Adrenal gland (tissue), 9 donors: ENCODE measurements at regions not wholly inside any gene's neighbourhood (a gene's known extent, or its start where the extent isn't known, plus 50 kb on each side); places are given as distances from the start of the nearest gene placed in this dataset.

Experiments used
- DNase-seq, 7 donors: peaks; one replicate each; pipeline ENCODE4 v3.0.0-alpha.2; 2019 to 2020
- H3K27ac ChIP-seq, 5 donors: fragments of 200-600 bp; sonication (generic) in 4 of 5; 1 replicate in 3 of 5; 2 replicates in 2 of 5; pipeline versions ENCODE4 v1.5.1 to v1.8.0; 2016 to 2020; ENCODE audit warnings: mild to moderate bottlenecking in 1 of 5
- H3K27me3 ChIP-seq: fragments of 200-600 bp; 2 replicates; pipeline ENCODE4 v1.8.0; 2021
- H3K36me3 ChIP-seq, 2 donors: fragments of 200-600 bp; replicated peaks in 1 of 2; 1 replicate in 1 of 2; 2 replicates in 1 of 2; pipeline versions ENCODE4 v1.5.1 to v1.8.0; 2018 to 2022
- H3K4me1 ChIP-seq, 2 donors: fragments of 200-600 bp; replicated peaks in 1 of 2; 1 replicate in 1 of 2; 2 replicates in 1 of 2; pipeline versions ENCODE4 v1.5.1 to v1.8.0; 2018 to 2021
- H3K4me3 ChIP-seq, 4 donors: fragments of 200-600 bp; sonication (generic) in 3 of 4; one replicate each; pipeline ENCODE4 v1.5.1; 2016 to 2018
- H3K9me3 ChIP-seq, 3 donors: fragments of 200-600 bp; sonication (generic) in 1 of 3; replicated peaks in 1 of 3; 1 replicate in 2 of 3; 2 replicates in 1 of 3; pipeline versions ENCODE4 v1.5.1 to v1.8.0; 2016 to 2021
- POLR2A ChIP-seq, 2 donors: fragments of 450-650 bp; IDR thresholded peaks; one replicate each; pipeline ENCODE4 v1.6.1; 2017; ENCODE audit warnings: antibody characterized with exemption in 2 of 2, mild to moderate bottlenecking in 2 of 2, moderate library complexity in 1 of 2
- WGBS, 4 donors: extraction: QIAGEN DNeasy Blood & Tissue Kit in 2 of 4; methylation state at CpG; one replicate each; pipeline versions ENCODE4 v1.1.5 to v1.1.7; 2013 to 2017; 5-methylcytosine and 5-hydroxymethylcytosine counted together
- intact Hi-C, 2 donors: fragments of 100-400 bp; cut with DNase I; formaldehyde crosslinking; loops; one replicate each; pipeline versions ENCODE4 v1.14.1 to v1.15.0; 2022 to 2023
- TF ChIP-seq, protein P1 (sequence below), 6 experiments: fragments of 450-650 bp in 4 of 6; fragments of 200-600 bp in 2 of 6; sonication (generic) in 1 of 6; IDR thresholded peaks; 1 replicate in 5 of 6; 2 replicates in 1 of 6; pipeline versions ENCODE4 v1.5.1 to v1.8.0; 2016 to 2021; ENCODE audit warnings: antibody characterized with exemption in 6 of 6, mild to moderate bottlenecking in 2 of 6, moderate library complexity in 1 of 6
- donor health status: healthy with polysubstance abuse.
- donor health status: Bipolar disorder and iron deficiency.
- donor health status: DM: yes; HTN: yes; CAD: no.
- donor health status: DM: no; HTN: no; CAD: no.
- donor health status: DM: no; HTN: no; CAD: no.

DNA sequence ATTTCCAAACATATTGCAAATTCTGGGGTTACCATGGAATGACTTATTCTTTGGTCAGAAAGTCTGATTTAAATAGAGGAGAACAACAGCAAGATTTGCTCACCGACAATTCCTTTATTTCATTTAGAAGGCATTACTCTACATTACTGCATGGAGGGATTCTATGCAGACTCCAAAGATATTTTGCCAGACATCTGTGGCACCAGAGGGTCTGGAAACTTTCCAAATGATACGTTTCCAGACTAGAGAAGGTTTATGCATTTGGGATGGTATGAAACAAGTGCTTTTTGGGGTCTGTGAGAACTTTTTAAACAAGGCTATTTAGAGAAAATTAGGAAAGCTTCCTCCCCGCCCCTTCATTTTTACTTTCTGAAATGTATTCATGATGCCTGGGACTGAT lies 125.3 kb downstream of the SAMD9 start:
- no peak overlapping the region for H3K4me3 ChIP-seq
- no peaks in the 10 kb centered on the region for H3K4me1 ChIP-seq
- H3K36me3 ChIP-seq: no peaks in the 10 kb centered on the region
- intact Hi-C loops: loop anchor here in 1 of 2 donors (10.0 kb wide), 1 partner anchor 62 kb away; no protein-coding TSS in a partner anchor
- no peak for DNase-seq
- H3K27ac ChIP-seq: no peak overlapping the region
- no peaks in the 10 kb centered on the region for H3K9me3 ChIP-seq
- TF ChIP-seq, protein P1, sequence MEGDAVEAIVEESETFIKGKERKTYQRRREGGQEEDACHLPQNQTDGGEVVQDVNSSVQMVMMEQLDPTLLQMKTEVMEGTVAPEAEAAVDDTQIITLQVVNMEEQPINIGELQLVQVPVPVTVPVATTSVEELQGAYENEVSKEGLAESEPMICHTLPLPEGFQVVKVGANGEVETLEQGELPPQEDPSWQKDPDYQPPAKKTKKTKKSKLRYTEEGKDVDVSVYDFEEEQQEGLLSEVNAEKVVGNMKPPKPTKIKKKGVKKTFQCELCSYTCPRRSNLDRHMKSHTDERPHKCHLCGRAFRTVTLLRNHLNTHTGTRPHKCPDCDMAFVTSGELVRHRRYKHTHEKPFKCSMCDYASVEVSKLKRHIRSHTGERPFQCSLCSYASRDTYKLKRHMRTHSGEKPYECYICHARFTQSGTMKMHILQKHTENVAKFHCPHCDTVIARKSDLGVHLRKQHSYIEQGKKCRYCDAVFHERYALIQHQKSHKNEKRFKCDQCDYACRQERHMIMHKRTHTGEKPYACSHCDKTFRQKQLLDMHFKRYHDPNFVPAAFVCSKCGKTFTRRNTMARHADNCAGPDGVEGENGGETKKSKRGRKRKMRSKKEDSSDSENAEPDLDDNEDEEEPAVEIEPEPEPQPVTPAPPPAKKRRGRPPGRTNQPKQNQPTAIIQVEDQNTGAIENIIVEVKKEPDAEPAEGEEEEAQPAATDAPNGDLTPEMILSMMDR (IDR thresholded peaks at IDR 0.05): no peak
- no peak for TF ChIP-seq POLR2A (IDR thresholded peaks at IDR 0.05)
- WGBS, 4 donors: 73 to 79% (median 74%) methylated on average over 3 of the region's 3 CpGs
- H3K27me3 ChIP-seq: no peaks in the 10 kb centered on the region

DNA sequence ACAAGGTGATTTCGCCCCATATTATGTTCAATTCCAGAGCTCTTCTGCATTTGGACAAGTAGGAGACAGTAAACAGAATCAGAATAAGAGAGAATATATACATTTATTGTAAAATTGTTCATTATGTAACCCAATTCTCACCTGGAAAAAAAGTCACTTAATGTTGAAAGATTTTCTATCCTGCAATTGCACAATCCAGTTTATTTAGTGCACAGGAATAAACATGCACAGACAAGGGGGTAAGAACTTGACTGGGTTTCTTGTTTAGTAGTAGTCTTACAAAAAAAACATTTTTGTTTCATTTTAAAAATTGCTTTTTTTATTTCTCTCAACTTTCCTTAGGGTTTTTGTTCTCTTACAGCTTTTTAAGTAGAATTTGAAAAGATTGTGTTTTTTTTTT lies 126.6 kb downstream of the SAMD9 start:
- Histone ChIP-seq H3K36me3 (no peaks in the 10 kb centered on the region), H3K9me3 (no peaks in the 10 kb centered on the region), H3K4me1 (no peaks in the 10 kb centered on the region), H3K27ac (no peak overlapping the region), H3K27me3 (no peaks in the 10 kb centered on the region), H3K4me3 (no peak overlapping the region)
- intact Hi-C loops: loop anchor here in 1 of 2 donors (10.0 kb wide), 1 partner anchor 64 kb away; no protein-coding TSS in a partner anchor
- DNase-seq: no peak
- TF ChIP-seq POLR2A (IDR thresholded peaks at IDR 0.05): no peak
- TF ChIP-seq, protein P1 (IDR thresholded peaks at IDR 0.05): no peak
- WGBS, 4 donors: 91 to 100% (median 94%) methylated on average over 1 of the region's 1 CpG

DNA sequence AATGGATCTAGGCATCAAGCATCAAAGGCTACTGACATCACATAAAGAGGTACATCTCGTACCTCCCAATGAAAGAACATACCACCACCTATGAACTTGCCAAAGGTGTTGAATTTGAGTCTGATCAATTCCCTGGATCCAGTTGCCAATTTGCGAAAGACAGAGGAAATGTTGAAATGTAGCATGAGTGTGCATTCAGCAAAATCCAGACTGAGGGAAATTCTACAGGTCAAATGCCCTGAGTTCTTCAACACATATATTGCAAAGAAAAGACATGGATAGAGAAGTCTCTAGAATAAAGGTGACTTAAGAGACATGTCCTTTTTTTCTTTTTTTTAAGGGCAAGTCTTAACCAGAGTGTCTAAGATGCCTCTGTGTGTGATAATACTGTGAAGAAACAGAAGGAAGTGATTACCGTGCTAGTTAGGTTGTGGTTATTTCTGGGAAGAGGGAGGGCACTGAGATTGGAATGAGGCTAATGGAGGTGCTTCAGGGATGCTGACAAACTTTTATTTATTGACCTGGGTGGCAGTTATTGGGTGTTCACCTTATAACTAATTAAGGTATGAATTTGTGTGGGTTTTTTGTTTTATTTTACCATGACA lies 128.7 kb downstream of the SAMD9 start:
- no peak overlapping the region for H3K4me3 ChIP-seq
- no peaks in the 10 kb centered on the region for H3K9me3 ChIP-seq
- 71 to 74% (median 72%) methylated on average over 3 of the region's 3 CpGs for WGBS, 4 donors
- DNase-seq: no peak
- intact Hi-C loops: loop anchor here (5.0 to 10.0 kb wide), 2 partner anchors 144 to 147 kb away; no protein-coding TSS in a partner anchor
- H3K27me3 ChIP-seq: no peaks in the 10 kb centered on the region
- no peaks in the 10 kb centered on the region for H3K4me1 ChIP-seq
- no peaks in the 10 kb centered on the region for H3K36me3 ChIP-seq
- TF ChIP-seq, protein P1 (IDR thresholded peaks at IDR 0.05): no peak
- TF ChIP-seq POLR2A (IDR thresholded peaks at IDR 0.05): no peak
- no peak overlapping the region for H3K27ac ChIP-seq

DNA sequence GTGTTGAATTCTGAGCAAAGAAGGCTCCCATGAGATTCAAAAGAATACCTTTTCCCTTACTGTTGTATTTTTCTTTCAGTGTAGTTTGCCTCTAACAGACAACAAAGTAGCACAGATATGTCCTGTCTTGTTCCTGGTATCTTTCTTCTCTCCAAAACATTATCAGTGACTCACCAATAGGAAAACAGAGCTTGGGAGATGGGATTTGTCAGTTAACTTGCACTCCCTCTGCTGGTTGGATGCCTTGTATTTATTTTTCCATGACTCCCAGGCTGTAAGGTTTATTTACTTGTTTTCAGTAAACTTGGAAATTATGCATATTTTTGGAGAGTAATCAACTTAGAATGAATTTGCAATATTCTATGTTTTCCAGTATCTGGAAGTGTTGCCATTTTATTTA lies 129.7 kb downstream of the SAMD9 start:
- peak in 6 of 7 donors; percentile 16 to 51 (median 36) for DNase-seq
- Histone ChIP-seq H3K4me1 (no peaks in the 10 kb centered on the region), H3K36me3 (no peaks in the 10 kb centered on the region), H3K27me3 (no peaks in the 10 kb centered on the region), H3K9me3 (no peaks in the 10 kb centered on the region), H3K4me3 (no peak overlapping the region), H3K27ac (no peak overlapping the region)
- intact Hi-C loops: loop anchor here (5.0 to 10.0 kb wide), 2 partner anchors 143 to 146 kb away; no protein-coding TSS in a partner anchor
- TF ChIP-seq, protein P1 (IDR thresholded peaks at IDR 0.05): peak; percentile 43 to 67 (median 58)
- TF ChIP-seq POLR2A (IDR thresholded peaks at IDR 0.05): no peak
